ENCODE measurements at regions not wholly inside any gene's neighbourhood (a gene's known extent, or its start where the extent isn't known, plus 50 kb on each side); places are given as distances from the start of the nearest gene placed in this dataset.

DNA sequence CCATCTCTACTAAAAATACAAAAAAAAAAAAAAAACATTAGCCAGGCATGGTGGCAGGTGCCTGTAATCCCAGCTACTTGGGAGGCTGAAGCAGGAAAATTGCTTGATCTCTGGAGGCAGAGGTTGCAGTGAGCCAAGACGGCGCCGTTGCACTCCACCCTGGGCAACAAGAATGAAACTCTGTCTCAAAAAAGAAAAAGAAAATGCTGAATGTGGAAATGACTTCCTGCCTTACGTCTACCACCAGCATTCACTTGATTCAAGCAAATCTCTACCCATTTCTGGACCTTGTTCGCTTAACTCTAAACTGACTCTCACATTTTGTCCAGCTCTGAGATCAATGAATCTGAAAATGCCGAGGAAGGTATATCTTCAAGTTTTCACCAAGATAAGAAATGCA, 825.3 kb downstream of the TRIB2 start:
- no peak for TF ChIP-seq TAF1 (IDR thresholded peaks at IDR 0.05; ENCODE audit: low read depth)
- no peak for TF ChIP-seq CREB1 (IDR thresholded peaks at IDR 0.05; ENCODE audit: low read depth)
- no peak for TF ChIP-seq NFIC (IDR thresholded peaks at IDR 0.05)
- no peak for TF ChIP-seq ZBTB7A (IDR thresholded peaks at IDR 0.05; ENCODE audit: low read depth)
- TF ChIP-seq, protein P1, sequence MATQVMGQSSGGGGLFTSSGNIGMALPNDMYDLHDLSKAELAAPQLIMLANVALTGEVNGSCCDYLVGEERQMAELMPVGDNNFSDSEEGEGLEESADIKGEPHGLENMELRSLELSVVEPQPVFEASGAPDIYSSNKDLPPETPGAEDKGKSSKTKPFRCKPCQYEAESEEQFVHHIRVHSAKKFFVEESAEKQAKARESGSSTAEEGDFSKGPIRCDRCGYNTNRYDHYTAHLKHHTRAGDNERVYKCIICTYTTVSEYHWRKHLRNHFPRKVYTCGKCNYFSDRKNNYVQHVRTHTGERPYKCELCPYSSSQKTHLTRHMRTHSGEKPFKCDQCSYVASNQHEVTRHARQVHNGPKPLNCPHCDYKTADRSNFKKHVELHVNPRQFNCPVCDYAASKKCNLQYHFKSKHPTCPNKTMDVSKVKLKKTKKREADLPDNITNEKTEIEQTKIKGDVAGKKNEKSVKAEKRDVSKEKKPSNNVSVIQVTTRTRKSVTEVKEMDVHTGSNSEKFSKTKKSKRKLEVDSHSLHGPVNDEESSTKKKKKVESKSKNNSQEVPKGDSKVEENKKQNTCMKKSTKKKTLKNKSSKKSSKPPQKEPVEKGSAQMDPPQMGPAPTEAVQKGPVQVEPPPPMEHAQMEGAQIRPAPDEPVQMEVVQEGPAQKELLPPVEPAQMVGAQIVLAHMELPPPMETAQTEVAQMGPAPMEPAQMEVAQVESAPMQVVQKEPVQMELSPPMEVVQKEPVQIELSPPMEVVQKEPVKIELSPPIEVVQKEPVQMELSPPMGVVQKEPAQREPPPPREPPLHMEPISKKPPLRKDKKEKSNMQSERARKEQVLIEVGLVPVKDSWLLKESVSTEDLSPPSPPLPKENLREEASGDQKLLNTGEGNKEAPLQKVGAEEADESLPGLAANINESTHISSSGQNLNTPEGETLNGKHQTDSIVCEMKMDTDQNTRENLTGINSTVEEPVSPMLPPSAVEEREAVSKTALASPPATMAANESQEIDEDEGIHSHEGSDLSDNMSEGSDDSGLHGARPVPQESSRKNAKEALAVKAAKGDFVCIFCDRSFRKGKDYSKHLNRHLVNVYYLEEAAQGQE (IDR thresholded peaks at IDR 0.05; ENCODE audit: low read depth), result no peak
- TF ChIP-seq, protein P2, sequence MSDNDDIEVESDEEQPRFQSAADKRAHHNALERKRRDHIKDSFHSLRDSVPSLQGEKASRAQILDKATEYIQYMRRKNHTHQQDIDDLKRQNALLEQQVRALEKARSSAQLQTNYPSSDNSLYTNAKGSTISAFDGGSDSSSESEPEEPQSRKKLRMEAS (IDR thresholded peaks at IDR 0.05), result no peak
- no peak for TF ChIP-seq TCF12 (IDR thresholded peaks at IDR 0.05; ENCODE audit: low read depth)
- no peak for TF ChIP-seq YY1 (IDR thresholded peaks at IDR 0.05; ENCODE audit: low read depth)
- TF ChIP-seq EGR1 (IDR thresholded peaks at IDR 0.05), result no peak
- no peak for TF ChIP-seq EP300 (IDR thresholded peaks at IDR 0.05; ENCODE audit: borderline replicate concordance)
- TF ChIP-seq TEAD4 (IDR thresholded peaks at IDR 0.05), result no peak
- TF ChIP-seq RAD21 (IDR thresholded peaks at IDR 0.05; ENCODE audit: low read depth), result no peak
- TF ChIP-seq, protein P3, sequence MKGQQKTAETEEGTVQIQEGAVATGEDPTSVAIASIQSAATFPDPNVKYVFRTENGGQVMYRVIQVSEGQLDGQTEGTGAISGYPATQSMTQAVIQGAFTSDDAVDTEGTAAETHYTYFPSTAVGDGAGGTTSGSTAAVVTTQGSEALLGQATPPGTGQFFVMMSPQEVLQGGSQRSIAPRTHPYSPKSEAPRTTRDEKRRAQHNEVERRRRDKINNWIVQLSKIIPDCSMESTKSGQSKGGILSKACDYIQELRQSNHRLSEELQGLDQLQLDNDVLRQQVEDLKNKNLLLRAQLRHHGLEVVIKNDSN (IDR thresholded peaks at IDR 0.05), result no peak

DNA sequence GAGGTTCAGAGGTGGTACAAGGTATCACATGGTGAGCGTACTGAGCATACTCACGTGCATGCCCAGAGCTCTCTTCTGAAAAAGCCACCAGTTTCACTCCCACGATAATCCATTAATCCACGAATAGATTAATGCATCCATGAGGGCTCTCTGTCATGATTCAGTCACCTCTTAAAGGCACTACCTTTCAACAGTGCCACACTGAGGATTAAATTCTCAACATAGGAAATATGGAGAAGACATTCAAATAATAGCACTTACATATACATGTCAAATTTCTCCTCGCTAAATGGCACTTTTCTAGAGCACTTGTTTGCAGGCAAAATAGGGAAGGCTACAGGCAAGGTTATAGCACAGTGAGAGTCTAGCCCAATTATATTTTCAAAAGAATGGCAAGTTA, 825.9 kb downstream of the TRIB2 start:
- TF ChIP-seq EGR1 (IDR thresholded peaks at IDR 0.05) (no peak), CREB1 (IDR thresholded peaks at IDR 0.05; ENCODE audit: low read depth) (no peak), FOXM1 (IDR thresholded peaks at IDR 0.05; ENCODE audit: borderline replicate concordance, low read depth) (no peak), ZBTB7A (IDR thresholded peaks at IDR 0.05; ENCODE audit: low read depth) (no peak), YY1 (IDR thresholded peaks at IDR 0.05; ENCODE audit: low read depth) (no peak), TAF1 (IDR thresholded peaks at IDR 0.05; ENCODE audit: low read depth) (no peak), TCF12 (IDR thresholded peaks at IDR 0.05; ENCODE audit: low read depth) (no peak), CEBPB (IDR thresholded peaks at IDR 0.05) (no peak), NFIC (IDR thresholded peaks at IDR 0.05) (no peak), EP300 (IDR thresholded peaks at IDR 0.05; ENCODE audit: borderline replicate concordance) (no peak), TEAD4 (IDR thresholded peaks at IDR 0.05) (no peak), RAD21 (IDR thresholded peaks at IDR 0.05; ENCODE audit: low read depth) (no peak)
- TF ChIP-seq, protein P3 (IDR thresholded peaks at IDR 0.05), result no peak
- TF ChIP-seq, protein P2 (IDR thresholded peaks at IDR 0.05), result no peak
- TF ChIP-seq, protein P1 (IDR thresholded peaks at IDR 0.05; ENCODE audit: low read depth), result no peak

DNA sequence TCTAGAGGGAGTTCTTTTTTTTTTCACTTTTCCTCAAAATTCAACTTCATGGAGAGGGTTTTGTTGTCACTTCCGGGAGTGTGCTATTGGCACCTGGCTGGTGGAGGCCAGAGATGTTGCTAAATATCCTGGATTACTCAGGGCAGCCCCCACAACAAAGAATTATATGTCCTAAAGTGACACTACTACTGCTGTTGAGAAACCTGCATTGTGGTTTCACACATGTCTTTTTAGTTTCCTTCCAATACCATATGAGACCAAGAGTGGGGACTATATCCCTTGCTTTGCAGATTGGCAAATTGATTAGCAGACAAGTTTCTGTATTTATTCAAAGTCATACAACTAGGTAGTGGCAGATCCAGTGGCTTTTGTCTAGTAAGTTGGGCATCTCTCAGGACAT, 826.8 kb downstream of the TRIB2 start:
- TF ChIP-seq CEBPB (IDR thresholded peaks at IDR 0.05), result no peak
- TF ChIP-seq, protein P3 (IDR thresholded peaks at IDR 0.05), result no peak
- no peak for TF ChIP-seq EP300 (IDR thresholded peaks at IDR 0.05; ENCODE audit: borderline replicate concordance)
- no peak for TF ChIP-seq TCF12 (IDR thresholded peaks at IDR 0.05; ENCODE audit: low read depth)
- TF ChIP-seq TAF1 (IDR thresholded peaks at IDR 0.05; ENCODE audit: low read depth), result no peak
- TF ChIP-seq FOXM1 (IDR thresholded peaks at IDR 0.05; ENCODE audit: borderline replicate concordance, low read depth), result no peak
- TF ChIP-seq, protein P2 (IDR thresholded peaks at IDR 0.05), result no peak
- no peak for TF ChIP-seq YY1 (IDR thresholded peaks at IDR 0.05; ENCODE audit: low read depth)
- no peak for TF ChIP-seq RAD21 (IDR thresholded peaks at IDR 0.05; ENCODE audit: low read depth)
- TF ChIP-seq, protein P1 (IDR thresholded peaks at IDR 0.05; ENCODE audit: low read depth), result no peak
- no peak for TF ChIP-seq ZBTB7A (IDR thresholded peaks at IDR 0.05; ENCODE audit: low read depth)
- no peak for TF ChIP-seq NFIC (IDR thresholded peaks at IDR 0.05)
- no peak for TF ChIP-seq TEAD4 (IDR thresholded peaks at IDR 0.05)
- no peak for TF ChIP-seq EGR1 (IDR thresholded peaks at IDR 0.05)
- TF ChIP-seq CREB1 (IDR thresholded peaks at IDR 0.05; ENCODE audit: low read depth), result no peak

Measured in Ishikawa (cell line).